Hepatocyte (in vitro differentiated cells): ENCODE measurements at regions not wholly inside any gene's neighbourhood (a gene's known extent, or its start where the extent isn't known, plus 50 kb on each side); places are given as distances from the start of the nearest gene placed in this dataset.

Source experiments
- CTCF ChIP-seq: fragments of 200-600 bp; sonication (generic); IDR thresholded peaks from 2 replicates; pipeline ENCODE4 v1.5.1; 2016; ENCODE audit warnings: antibody characterized with exemption, mild to moderate bottlenecking; ENCODE audit not compliant: poor library complexity
- EZH2 ChIP-seq: fragments of 200-600 bp; sonication (generic); IDR thresholded peaks from 2 replicates; pipeline ENCODE4 v1.6.1; 2016; ENCODE audit warnings: antibody characterized with exemption, mild to moderate bottlenecking, borderline replicate concordance
- EZH2phosphoT487 ChIP-seq: fragments of 200-600 bp; sonication (generic); IDR thresholded peaks from one replicate; pipeline ENCODE4 v1.6.1; 2018; ENCODE audit warnings: antibody characterized with exemption, mild to moderate bottlenecking, low read depth, moderate library complexity; ENCODE audit not compliant: unreplicated experiment, severe bottlenecking

- no peak for TF ChIP-seq CTCF
- TF ChIP-seq EZH2phosphoT487 = no peak
- TF ChIP-seq EZH2 = no peak
Observed at GRCh38 chr2:234869969-234870368, 81.8 kb upstream of the SH3BP4 start.
